ENCODE measurements at regions not wholly inside any gene's neighbourhood (a gene's known extent, or its start where the extent isn't known, plus 50 kb on each side); places are given as distances from the start of the nearest gene placed in this dataset.

DNA sequence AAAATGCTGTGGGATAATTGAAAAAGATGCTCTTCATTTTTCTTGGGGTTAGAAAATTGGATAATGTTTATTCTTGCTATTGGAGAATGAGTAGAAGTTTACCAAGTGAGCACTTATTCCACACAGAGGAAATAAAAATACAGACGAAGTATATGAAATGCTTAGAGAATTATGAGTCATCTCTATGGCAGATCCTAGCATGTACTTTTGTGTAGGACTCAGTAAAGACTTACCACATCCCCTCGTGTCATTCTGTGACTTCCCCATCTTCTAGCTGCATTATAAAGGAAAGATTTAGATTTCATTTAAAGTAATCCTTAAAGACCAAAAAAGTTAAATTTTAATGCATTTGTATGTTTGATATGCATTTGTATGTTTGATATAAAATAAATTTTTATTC lies 685.6 kb downstream of the TBC1D32 start:
- ChIA-PET POLR2A (no interaction called here), CTCF (no interaction called here)
- no peak overlapping the region for H3K27ac ChIP-seq (ENCODE audit: low read depth, low read length)
- no peak for DNase-seq (ENCODE audit: low read depth, low spot score)
- no peaks in the 10 kb centered on the region for H3K27me3 ChIP-seq (ENCODE audit: control insufficient read depth, insufficient read depth, low read length)
- no peaks in the 10 kb centered on the region; the same call in 1 of the 2 replicates for H3K9me3 ChIP-seq (ENCODE audit: control insufficient read depth, insufficient read depth, low read length)
- TF ChIP-seq, protein P1, sequence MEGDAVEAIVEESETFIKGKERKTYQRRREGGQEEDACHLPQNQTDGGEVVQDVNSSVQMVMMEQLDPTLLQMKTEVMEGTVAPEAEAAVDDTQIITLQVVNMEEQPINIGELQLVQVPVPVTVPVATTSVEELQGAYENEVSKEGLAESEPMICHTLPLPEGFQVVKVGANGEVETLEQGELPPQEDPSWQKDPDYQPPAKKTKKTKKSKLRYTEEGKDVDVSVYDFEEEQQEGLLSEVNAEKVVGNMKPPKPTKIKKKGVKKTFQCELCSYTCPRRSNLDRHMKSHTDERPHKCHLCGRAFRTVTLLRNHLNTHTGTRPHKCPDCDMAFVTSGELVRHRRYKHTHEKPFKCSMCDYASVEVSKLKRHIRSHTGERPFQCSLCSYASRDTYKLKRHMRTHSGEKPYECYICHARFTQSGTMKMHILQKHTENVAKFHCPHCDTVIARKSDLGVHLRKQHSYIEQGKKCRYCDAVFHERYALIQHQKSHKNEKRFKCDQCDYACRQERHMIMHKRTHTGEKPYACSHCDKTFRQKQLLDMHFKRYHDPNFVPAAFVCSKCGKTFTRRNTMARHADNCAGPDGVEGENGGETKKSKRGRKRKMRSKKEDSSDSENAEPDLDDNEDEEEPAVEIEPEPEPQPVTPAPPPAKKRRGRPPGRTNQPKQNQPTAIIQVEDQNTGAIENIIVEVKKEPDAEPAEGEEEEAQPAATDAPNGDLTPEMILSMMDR (IDR thresholded peaks at IDR 0.05; ENCODE audit: low read depth, low read length): no peak
- H3K4me3 ChIP-seq (ENCODE audit: low read depth, low read length): no peak overlapping the region

DNA sequence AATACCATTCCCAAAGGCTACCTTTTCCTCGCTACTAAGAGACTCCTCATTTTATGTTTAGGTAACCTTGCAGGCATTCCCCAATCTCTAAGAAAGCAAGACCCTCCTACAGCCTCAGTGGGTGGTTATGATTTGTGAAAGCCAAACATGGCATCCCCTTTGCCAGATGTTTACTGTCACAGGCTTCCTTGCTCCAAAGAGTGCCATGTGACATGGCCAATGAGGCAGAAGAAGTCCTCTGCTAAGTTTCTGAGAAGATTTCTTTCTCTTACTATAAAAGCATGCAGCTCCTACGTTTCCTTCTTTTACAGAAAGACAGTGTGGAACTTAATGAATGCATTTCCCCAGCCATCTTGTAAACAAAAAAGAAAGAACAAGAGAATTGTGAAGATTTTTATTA lies 688.2 kb downstream of the TBC1D32 start:
- no peaks in the 10 kb centered on the region for H3K27me3 ChIP-seq (ENCODE audit: control insufficient read depth, insufficient read depth, low read length)
- H3K9me3 ChIP-seq (ENCODE audit: control insufficient read depth, insufficient read depth, low read length): no peaks in the 10 kb centered on the region; the same call in none of the 2 replicates
- CTCF ChIA-PET: no interaction called here
- TF ChIP-seq, protein P1 (IDR thresholded peaks at IDR 0.05; ENCODE audit: low read depth, low read length): no peak
- H3K4me3 ChIP-seq (ENCODE audit: low read depth, low read length): no peak overlapping the region
- H3K27ac ChIP-seq (ENCODE audit: low read depth, low read length): no peak overlapping the region
- POLR2A ChIA-PET: no interaction called here
- no peak for DNase-seq (ENCODE audit: low read depth, low spot score)

GRCh38 chr6:120632975-120633374 lies 701.3 kb downstream of the TBC1D32 start:
- TF ChIP-seq, protein P1 (IDR thresholded peaks at IDR 0.05; ENCODE audit: low read depth, low read length): no peak
- no peaks in the 10 kb centered on the region for H3K9me3 ChIP-seq (ENCODE audit: control insufficient read depth, insufficient read depth, low read length)
- no peak overlapping the region for H3K4me3 ChIP-seq (ENCODE audit: low read depth, low read length)
- no peak overlapping the region for H3K27ac ChIP-seq (ENCODE audit: low read depth, low read length)
- H3K27me3 ChIP-seq (ENCODE audit: control insufficient read depth, insufficient read depth, low read length): no peaks in the 10 kb centered on the region
- no peak for DNase-seq (ENCODE audit: low read depth, low spot score)
- ChIA-PET CTCF (no interaction called here), POLR2A (no interaction called here)

DNA sequence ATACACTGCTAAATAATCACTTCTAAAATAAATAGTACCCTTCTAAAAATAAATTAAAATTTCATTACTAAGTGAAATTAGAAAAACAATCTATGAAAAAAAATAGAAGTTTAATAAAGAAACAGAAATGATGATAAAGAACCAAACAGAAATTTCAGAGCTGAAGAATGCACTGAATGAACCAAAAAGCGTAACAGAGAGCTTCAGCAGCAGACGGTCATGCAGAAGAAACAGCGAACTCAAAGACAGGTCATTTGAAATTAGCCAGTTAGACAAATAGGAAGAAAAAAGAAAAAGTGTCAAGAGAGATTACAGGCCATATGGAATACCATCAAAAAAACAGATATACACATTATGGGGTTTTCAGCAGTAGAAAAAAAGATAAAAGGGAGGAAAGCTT lies 706.7 kb downstream of the TBC1D32 start:
- POLR2A ChIA-PET: no interaction called here
- CTCF ChIA-PET: no interaction called here
- Histone ChIP-seq H3K4me3 (ENCODE audit: low read depth, low read length) (no peak overlapping the region), H3K9me3 (ENCODE audit: control insufficient read depth, insufficient read depth, low read length) (peaks cover 8% of the 10 kb centered on the region; the same call in 1 of the 2 replicates), H3K27ac (ENCODE audit: low read depth, low read length) (no peak overlapping the region), H3K27me3 (ENCODE audit: control insufficient read depth, insufficient read depth, low read length) (no peaks in the 10 kb centered on the region)
- no peak for DNase-seq (ENCODE audit: low read depth, low spot score)
- TF ChIP-seq, protein P1 (IDR thresholded peaks at IDR 0.05; ENCODE audit: low read depth, low read length): no peak

- CTCF ChIA-PET: no interaction called here
- no peak overlapping the region for H3K4me3 ChIP-seq (ENCODE audit: low read depth, low read length)
- TF ChIP-seq, protein P1 (IDR thresholded peaks at IDR 0.05; ENCODE audit: low read depth, low read length): no peak
- peaks cover 8% of the 10 kb centered on the region; the same call in 1 of the 2 replicates for H3K9me3 ChIP-seq (ENCODE audit: control insufficient read depth, insufficient read depth, low read length)
- POLR2A ChIA-PET: no interaction called here
- DNase-seq (ENCODE audit: low read depth, low spot score): no peak
- no peak overlapping the region for H3K27ac ChIP-seq (ENCODE audit: low read depth, low read length)
- H3K27me3 ChIP-seq (ENCODE audit: control insufficient read depth, insufficient read depth, low read length): no peaks in the 10 kb centered on the region
These were observed 712.1 kb downstream of the TBC1D32 start for GRCh38 chr6:120622127-120622631.

Measured in AG04450 (cell line).